Type B pancreatic cell (in vitro differentiated cells): ENCODE measurements at regions not wholly inside any gene's neighbourhood (a gene's known extent, or its start where the extent isn't known, plus 50 kb on each side); places are given as distances from the start of the nearest gene placed in this dataset.

Experiments
- DNase-seq: peaks from one replicate; pipeline ENCODE4 v3.0.0; 2021; ENCODE audit warnings: mixed read lengths; ENCODE audit not compliant: unreplicated experiment; ENCODE audit errors: extremely low spot score
- H3K27ac Mint-ChIP-seq: 2 replicates; pipeline ENCODE4 v1.8.0; 2021; ENCODE audit warnings: mild to moderate bottlenecking, mixed read lengths
- H3K27me3 Mint-ChIP-seq: 2 replicates; pipeline ENCODE4 v1.8.0; 2021; ENCODE audit warnings: mixed read lengths
- H3K36me3 Mint-ChIP-seq: 2 replicates; pipeline ENCODE4 v1.8.0; 2021; ENCODE audit warnings: mixed read lengths
- H3K4me1 Mint-ChIP-seq: one replicate; pipeline ENCODE4 v1.8.0; 2021; ENCODE audit warnings: mixed read lengths; ENCODE audit not compliant: unreplicated experiment
- H3K4me3 Mint-ChIP-seq: 2 replicates; pipeline ENCODE4 v1.8.0; 2021; ENCODE audit warnings: mild to moderate bottlenecking, mixed read lengths
- H3K9me3 Mint-ChIP-seq: 2 replicates; pipeline ENCODE4 v1.8.0; 2021; ENCODE audit warnings: mixed read lengths
- TF ChIP-seq, protein P1 (sequence below): fragments of 200-600 bp; sonication (generic); conservative IDR thresholded peaks from 2 replicates; pipeline ENCODE4 v1.5.0; 2021; ENCODE audit warnings: antibody characterized with exemption, mild to moderate bottlenecking

DNA sequence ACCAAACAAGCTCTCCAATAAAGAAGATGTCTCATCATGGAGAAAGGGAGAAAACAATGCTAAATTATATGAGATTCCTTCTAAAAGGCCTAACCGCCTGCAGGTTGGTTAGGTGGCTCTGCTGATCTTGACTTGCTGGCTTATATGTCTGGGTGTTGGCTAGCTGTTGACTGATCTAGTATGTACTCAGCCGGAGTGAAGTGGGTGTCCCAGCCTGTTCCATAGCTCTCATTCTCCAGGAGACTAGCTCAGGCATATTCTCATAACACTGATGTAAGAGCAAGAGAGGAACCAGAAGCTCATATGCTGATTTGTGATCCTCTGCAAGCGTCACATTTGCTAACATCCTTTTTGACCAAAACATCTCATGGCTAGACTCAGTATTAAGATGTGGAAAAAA is 473.0 kb downstream of the BMP2 start:
- H3K9me3 Mint-ChIP-seq, result no peaks in the 10 kb centered on the region

DNA sequence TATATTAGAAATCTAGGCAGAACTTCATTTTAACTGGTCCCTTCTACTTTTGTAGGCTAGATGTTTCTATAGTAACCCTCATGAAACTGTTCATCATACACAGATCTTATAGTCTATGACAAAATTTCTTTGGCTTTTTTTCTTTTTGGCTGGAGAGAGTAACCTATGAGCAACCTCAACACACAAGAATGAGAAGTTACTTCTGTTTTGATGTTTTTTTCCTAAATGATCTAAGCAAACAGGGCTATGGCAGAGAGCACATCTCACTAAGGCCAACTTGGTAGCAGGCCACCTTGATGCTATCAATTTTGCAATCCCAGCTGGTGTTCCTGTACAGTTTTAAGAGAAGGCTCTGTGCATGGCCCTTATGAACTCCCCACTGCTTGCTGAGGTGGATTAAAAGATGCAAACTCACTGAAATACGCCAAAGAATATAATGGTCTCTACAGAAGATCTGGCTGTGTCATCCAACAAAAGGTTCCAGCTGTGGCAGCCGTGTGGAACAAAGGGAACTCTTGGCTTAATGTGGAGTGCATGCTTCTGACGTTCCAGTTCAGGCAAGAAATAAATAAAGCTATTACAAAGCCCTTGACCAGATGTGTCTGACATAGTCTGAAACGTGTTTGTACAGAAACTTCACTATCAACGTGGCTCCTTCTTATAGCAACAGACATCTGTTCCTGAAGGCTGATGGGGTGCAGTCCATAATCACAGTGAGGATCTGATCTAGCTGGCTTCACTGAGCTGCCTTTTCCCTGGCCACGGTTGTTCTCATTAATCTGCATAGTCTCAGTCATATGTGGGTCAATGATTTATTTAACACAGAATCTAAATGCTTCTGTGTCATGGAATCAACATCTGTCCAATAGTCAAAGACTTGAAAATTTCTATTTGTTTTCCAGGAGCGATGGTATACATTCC is 481.1 kb downstream of the BMP2 start:
- Mint-ChIP-seq H3K4me3 (no peak overlapping the region), H3K27ac (no peak overlapping the region), H3K36me3 (no peaks in the 10 kb centered on the region), H3K9me3 (no peaks in the 10 kb centered on the region), H3K27me3 (no peaks in the 10 kb centered on the region), H3K4me1 (no peaks in the 10 kb centered on the region)
- DNase-seq, result no peak
- TF ChIP-seq, protein P1, sequence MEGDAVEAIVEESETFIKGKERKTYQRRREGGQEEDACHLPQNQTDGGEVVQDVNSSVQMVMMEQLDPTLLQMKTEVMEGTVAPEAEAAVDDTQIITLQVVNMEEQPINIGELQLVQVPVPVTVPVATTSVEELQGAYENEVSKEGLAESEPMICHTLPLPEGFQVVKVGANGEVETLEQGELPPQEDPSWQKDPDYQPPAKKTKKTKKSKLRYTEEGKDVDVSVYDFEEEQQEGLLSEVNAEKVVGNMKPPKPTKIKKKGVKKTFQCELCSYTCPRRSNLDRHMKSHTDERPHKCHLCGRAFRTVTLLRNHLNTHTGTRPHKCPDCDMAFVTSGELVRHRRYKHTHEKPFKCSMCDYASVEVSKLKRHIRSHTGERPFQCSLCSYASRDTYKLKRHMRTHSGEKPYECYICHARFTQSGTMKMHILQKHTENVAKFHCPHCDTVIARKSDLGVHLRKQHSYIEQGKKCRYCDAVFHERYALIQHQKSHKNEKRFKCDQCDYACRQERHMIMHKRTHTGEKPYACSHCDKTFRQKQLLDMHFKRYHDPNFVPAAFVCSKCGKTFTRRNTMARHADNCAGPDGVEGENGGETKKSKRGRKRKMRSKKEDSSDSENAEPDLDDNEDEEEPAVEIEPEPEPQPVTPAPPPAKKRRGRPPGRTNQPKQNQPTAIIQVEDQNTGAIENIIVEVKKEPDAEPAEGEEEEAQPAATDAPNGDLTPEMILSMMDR, result no peak

More for the DNA sequence above, 473.0 kb downstream of the BMP2 start:
- Mint-ChIP-seq H3K36me3 (no peaks in the 10 kb centered on the region), H3K27me3 (no peaks in the 10 kb centered on the region), H3K4me3 (no peak overlapping the region), H3K4me1 (no peaks in the 10 kb centered on the region), H3K27ac (no peak overlapping the region)
- TF ChIP-seq, protein P1, result no peak
- no peak for DNase-seq

DNA sequence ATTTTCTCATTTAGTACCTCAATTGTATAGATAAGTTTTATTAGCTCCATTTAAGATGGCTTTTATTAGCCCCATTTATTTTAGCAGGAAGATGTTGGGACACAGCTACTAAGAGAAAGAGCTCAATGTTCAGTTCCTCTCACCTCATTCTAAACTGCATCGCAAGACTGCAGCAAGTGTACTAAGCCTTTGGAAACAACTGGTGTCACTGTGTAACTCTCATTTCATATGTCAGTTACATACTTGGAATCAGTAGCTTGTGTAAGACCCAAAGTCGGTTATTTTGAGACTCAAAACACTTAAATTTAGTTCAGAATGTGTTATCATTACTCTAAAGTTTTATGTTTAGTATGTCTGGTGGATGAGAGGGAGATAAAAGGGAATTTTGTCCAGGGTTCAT is 482.9 kb downstream of the BMP2 start:
- TF ChIP-seq, protein P1, result no peak
- no peak overlapping the region for H3K27ac Mint-ChIP-seq
- H3K27me3 Mint-ChIP-seq, result no peaks in the 10 kb centered on the region
- H3K9me3 Mint-ChIP-seq, result no peaks in the 10 kb centered on the region
- no peaks in the 10 kb centered on the region for H3K4me1 Mint-ChIP-seq
- H3K4me3 Mint-ChIP-seq, result no peak overlapping the region
- H3K36me3 Mint-ChIP-seq, result no peaks in the 10 kb centered on the region
- DNase-seq, result no peak

DNA sequence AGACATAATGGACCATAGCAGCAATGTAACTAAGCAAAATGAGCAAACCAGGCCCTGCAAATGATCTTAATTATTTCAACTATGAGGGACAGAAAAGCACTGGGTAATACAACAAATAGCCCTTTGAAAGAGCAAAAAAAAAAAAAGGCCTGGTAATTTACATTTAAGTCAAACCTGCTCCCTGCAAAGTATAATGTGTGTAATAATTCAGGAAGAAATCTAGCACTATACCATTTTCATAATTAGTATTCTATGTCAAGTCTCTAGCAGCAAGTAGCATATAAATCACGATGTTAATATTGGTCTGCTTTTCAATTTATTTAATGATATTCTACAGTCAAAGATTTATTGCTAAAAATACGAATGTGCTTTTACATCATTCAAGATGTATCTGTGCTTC is 489.6 kb downstream of the BMP2 start:
- no peaks in the 10 kb centered on the region for H3K9me3 Mint-ChIP-seq
- TF ChIP-seq, protein P1, result no peak
- no peak overlapping the region for H3K27ac Mint-ChIP-seq
- no peak for DNase-seq
- H3K36me3 Mint-ChIP-seq, result no peaks in the 10 kb centered on the region
- H3K4me1 Mint-ChIP-seq, result peaks cover 3% of the 10 kb centered on the region
- no peak overlapping the region for H3K4me3 Mint-ChIP-seq
- H3K27me3 Mint-ChIP-seq, result peaks cover 3% of the 10 kb centered on the region

DNA sequence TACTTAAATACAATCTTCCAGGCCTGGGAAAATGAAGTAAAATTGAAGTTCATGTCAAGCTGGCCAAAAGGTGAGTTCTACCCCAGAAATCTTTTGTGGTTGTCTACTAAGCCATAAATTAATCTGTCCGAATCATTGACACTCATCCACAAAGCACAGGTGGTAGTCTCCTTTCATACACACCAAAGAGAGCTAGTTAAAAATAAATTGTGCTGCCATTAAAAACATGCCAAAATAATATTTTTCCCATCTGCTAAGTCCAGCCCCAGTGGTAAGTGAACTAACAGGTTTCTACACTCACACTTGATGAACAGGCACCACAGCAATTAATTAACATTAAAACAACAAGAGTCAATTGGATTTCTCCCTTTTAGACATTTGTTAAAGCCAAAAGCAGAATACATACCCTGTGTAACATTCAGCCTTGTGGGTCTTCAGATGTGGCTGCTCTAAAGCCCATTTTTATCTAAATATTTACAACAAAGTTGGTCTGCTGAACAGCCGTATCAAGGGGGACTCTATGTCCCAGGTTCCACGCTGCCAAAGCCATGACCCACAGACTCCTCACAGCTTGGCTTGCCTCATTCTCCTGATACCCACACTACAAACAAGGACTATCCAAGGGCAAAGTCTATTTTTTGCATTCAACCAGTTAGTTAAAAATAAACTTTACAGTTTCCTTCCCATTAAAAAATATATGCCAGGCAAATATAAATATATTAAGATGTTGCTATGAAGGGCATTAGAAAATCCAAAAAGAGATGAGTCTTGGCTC is 490.4 kb downstream of the BMP2 start:
- peaks cover 3% of the 10 kb centered on the region for H3K4me1 Mint-ChIP-seq
- H3K27me3 Mint-ChIP-seq, result peaks cover 3% of the 10 kb centered on the region
- H3K4me3 Mint-ChIP-seq, result no peak overlapping the region
- H3K36me3 Mint-ChIP-seq, result no peaks in the 10 kb centered on the region
- H3K9me3 Mint-ChIP-seq, result no peaks in the 10 kb centered on the region
- no peak overlapping the region for H3K27ac Mint-ChIP-seq
- DNase-seq, result no peak
- TF ChIP-seq, protein P1, result no peak
